ENCODE measurements at regions not wholly inside any gene's neighbourhood (a gene's known extent, or its start where the extent isn't known, plus 50 kb on each side); places are given as distances from the start of the nearest gene placed in this dataset.
"Not testable (repeated sequence)": the region's sequence is repeated elsewhere in the genome, so short reads cannot be mapped to it uniquely, and the experiment has no call there.

DNA sequence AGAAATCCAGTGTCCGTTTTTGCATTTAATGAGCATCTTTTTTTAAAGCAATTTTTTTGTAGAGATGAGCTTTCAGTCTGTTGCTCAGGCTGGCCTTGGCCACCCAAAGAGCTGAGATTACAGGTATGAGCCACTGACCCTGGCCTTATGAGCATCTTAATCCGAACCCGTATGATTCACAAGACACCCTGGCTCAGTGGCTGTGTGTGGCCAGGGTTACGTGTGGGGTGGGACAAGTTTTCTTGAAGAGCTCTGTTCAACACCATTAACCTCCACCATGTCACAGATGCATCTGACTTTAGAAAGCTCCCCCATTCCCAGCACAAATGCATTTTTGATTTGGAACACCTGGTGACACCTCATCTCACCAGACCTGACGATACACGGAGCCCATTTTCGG lies 166.5 kb upstream of the PITRM1 start:
- DNase-seq (ENCODE audit: low spot score in 2 of 2) (no peak), FAIRE-seq (no peak)

GRCh38 chr10:3337741-3338140 lies 165.2 kb upstream of the PITRM1 start:
- FAIRE-seq (no peak), DNase-seq (ENCODE audit: low spot score in 2 of 2) (no peak)

DNA sequence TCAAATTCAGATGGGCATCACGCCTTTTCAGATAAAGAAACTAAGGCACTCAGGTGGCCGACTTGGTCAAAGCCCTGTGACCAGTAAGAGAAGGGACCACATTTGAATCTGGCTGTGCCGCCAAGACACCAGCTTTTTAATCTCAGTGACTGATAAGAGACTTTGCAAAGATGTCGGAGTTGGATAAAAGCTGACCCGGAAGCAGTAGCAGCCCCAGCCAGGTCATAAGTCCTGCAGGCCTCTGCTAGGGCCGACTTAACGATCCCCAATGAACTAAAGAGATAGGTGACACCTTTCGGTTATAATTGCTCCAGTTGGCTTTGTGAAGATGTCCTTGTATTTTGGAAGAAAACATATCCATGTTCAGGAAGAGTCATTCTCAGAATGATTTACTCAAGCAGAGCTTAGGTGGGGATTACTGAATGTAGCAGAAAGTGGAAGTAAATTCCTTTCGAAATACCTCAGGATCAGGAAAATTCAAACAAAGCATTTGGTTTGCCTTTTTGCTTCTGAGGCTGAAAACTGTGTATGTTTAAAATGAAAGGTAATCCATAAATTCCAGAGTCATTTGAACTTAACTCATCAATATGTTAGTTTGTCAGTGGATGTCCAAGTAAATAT lies 164.2 kb upstream of the PITRM1 start:
- no peak for DNase-seq (ENCODE audit: low spot score in 2 of 2)
- no peak for FAIRE-seq

- FAIRE-seq (no peak), DNase-seq (ENCODE audit: low spot score in 2 of 2) (no peak)
Measured at GRCh38 chr10:3333426-3333825, 160.8 kb upstream of the PITRM1 start.

DNA sequence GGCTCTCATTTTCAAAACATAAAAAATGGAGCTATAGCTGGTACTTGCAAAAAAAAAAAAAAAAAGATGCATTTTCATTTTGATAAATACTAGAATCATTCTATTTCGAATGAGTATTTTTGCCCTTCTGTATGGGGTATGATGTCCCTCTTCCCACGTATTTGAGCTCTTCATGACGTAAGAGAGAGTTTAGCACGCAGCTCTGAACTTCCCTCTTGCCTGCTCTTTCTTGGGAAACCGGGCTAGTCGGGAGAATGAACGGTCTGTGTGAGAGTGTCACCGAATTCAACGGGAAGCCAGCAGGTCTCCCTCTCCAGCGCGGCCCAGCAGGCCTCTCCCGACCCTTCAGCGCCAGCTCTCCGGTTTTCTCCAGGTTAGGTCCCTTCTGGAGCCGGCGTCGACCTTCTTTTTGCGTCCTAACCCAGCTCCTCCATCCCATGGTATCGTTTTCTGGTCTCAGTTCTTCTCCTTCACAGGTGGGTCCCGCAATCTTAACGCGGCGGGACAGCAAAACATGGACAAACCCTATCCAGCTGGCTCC lies 159.2 kb upstream of the PITRM1 start:
- FAIRE-seq (no peak), DNase-seq (ENCODE audit: low spot score in 2 of 2) (no peak)

GRCh38 chr10:3331187-3331586 lies 158.6 kb upstream of the PITRM1 start:
- DNase-seq (ENCODE audit: low spot score in 2 of 2): no peak
- FAIRE-seq: no peak

- no peak for FAIRE-seq
Measured at GRCh38 chr10:3330663-3331062, 158.1 kb upstream of the PITRM1 start.

GRCh38 chr10:3325954-3326750 lies 153.6 kb upstream of the PITRM1 start:
- DNase-seq (ENCODE audit: low spot score in 2 of 2) (no peak), FAIRE-seq (no peak)

More at GRCh38 chr10:3330663-3331062, 158.1 kb upstream of the PITRM1 start:
- DNase-seq (ENCODE audit: low spot score in 2 of 2): peak in 1 of 2 donors; percentile 23

DNA sequence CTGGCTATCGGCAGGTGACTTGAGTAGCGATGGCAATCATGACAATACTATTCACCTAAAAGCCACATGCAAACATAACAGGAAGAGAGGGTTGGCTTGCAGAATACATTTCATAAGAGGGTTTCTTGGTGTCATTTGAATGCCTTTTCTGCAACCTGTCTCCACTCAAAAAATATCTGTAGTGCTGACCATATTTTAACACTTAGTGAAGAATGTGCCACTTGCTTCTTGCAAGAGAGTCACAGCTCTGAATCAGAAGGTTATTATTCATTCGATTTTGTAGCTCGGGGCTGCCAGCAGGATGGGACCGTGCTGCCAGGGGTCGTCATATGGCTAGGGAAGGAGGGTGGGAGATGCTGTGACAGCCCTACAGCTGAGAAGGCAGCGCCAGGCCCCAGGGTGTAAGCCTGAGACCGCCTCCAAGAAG lies 152.0 kb upstream of the PITRM1 start:
- DNase-seq (ENCODE audit: low spot score in 2 of 2): no peak
- no peak for FAIRE-seq

DNA sequence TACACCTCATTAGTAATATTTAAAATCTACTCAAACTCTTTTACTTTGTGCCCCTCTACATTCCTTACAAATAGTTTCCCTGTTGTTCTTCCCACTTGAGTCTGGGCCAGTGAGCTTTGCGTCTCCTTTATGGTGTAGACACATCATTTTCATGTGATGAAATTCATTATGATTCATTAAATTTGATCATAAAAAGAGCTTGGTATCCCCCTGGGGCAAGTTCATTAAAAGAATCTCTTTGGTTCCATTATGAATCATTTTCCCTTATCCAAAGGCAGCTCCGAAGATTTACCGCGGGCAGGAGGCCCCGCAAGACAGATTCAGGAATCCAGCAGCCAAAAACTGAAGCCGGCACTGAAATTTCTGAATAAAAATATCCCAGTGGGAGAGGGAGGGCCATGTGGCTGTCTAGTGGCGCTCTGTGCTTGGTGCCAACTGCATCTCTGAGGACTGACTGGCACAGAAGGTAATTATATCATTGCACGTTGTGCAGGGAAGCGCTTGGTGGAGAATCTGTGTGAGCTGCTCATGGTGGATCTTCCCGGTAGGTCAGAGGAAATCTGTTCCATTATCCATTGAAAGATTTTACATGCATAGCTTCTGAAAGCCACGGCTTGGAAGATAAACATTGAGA lies 151.4 kb upstream of the PITRM1 start:
- DNase-seq (ENCODE audit: low spot score in 2 of 2): peak in 1 of 2 donors; percentile 30
- FAIRE-seq: no peak

- DNase-seq (ENCODE audit: low spot score in 2 of 2) (no peak), FAIRE-seq (no peak)
Measured at GRCh38 chr10:3321123-3321522, 148.5 kb upstream of the PITRM1 start.

- FAIRE-seq (no peak), DNase-seq (ENCODE audit: low spot score in 2 of 2) (no peak)
Measured at GRCh38 chr10:3319811-3320226, 147.2 kb upstream of the PITRM1 start.

DNA sequence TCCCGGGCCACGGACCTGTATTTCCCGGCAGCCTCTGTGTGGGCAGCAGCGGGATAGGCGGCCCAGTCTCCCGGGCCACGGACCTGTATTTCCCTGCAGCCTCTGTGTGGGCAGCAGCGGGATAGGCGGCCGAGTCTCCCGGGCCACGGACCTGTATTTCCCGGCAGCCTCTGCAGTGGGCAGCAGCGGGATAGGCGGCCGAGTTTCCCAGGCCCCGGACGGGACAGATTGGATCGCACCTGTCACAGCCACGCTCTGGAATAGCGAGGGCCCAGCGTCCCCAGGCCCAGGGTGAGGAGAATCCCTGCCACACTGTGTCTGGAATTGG lies 145.9 kb upstream of the PITRM1 start:
- not testable (repeated sequence) for FAIRE-seq; DNase-seq (ENCODE audit: low spot score in 2 of 2)

DNA sequence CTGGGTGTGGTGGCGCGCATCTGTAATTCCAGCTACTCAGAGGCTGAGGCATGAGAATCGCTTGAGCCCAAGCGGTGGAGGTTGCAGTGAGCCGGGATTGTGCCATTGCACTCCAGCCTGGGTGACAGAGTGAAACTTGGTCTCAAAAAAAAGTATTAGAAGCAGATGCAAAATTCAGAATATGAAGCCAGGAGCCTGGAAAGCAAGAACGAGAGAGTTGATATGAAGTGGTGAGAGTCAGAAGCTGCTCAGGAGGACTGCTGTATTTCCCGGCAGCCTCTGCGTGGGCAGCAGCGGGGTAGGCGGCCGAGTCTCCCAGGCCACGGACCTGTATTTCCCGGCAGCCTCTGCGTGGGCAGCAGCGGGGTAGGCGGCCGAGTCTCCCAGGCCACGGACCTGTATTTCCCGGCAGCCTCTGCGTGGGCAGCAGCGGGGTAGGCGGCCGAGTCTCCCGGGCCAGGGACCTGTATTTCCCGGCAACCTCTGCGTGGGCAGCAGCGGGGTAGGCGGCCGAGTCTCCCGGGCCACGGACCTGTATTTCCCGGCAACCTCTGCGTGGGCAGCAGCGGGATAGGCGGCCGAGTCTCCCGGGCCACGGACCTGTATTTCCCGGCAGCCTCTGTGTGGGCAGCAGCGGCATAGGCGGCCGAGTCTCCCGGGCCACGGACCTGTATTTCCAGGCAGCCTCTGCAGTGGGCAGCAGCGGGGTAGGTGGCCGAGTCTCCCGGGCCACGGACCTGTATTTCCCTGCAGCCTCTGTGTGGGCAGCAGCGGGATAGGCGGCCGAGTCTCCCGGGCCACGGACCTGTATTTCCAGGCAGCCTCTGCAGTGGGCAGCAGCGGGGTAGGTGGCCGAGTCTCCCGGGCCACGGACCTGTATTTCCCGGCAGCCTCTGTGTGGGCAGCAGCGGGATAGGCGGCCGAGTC lies 145.2 kb upstream of the PITRM1 start:
- FAIRE-seq: not testable (repeated sequence)

GRCh38 chr10:3314445-3315085 lies 142.0 kb upstream of the PITRM1 start:
- DNase-seq (ENCODE audit: low spot score in 2 of 2); FAIRE-seq: not testable (repeated sequence)

More for the DNA sequence above, 145.2 kb upstream of the PITRM1 start:
- not testable (repeated sequence) for DNase-seq (ENCODE audit: low spot score in 2 of 2)

GRCh38 chr10:3313784-3314444 lies 141.3 kb upstream of the PITRM1 start:
- not testable (repeated sequence) for FAIRE-seq; DNase-seq (ENCODE audit: low spot score in 2 of 2)

GRCh38 chr10:3312403-3312940 lies 139.9 kb upstream of the PITRM1 start:
- no peak for DNase-seq (ENCODE audit: low spot score in 2 of 2)
- no peak for FAIRE-seq

- FAIRE-seq: no peak
- no peak for DNase-seq (ENCODE audit: low spot score in 2 of 2)
Measured at GRCh38 chr10:3310016-3310784, 137.6 kb upstream of the PITRM1 start.

All from frontal cortex (tissue), 3 donors.